Activated T-helper 1 cell treated with anti-CD3 and anti-CD28 coated beads, Interleukin-12 subunit alpha, Interleukin-12 subunit beta, Interleukin-2, Interleukin-4 antibody, amounts not matched to agents 30 ng/mL and 10 ng/mL and 1 ng/mL, durations not matched to agents 14 hours and 24 hours and 36 hours (primary cell): ENCODE measurements at regions not wholly inside any gene's neighbourhood (a gene's known extent, or its start where the extent isn't known, plus 50 kb on each side); places are given as distances from the start of the nearest gene placed in this dataset.
"Not testable (repeated sequence)": the region's sequence is repeated elsewhere in the genome, so short reads cannot be mapped to it uniquely, and the experiment has no call there.

ENCODE experiments used
- DNase-seq: peaks from one replicate; pipeline ENCODE4 v3.0.0; 2021; ENCODE audit warnings: low spot score
- H3K27ac Mint-ChIP-seq: one replicate; pipeline ENCODE4 v1.8.0; 2021; ENCODE audit warnings: mild to moderate bottlenecking, mixed read lengths
- H3K27me3 Mint-ChIP-seq: one replicate; pipeline ENCODE4 v1.8.0; 2022; ENCODE audit warnings: mild to moderate bottlenecking, moderate library complexity, mixed read lengths; ENCODE audit not compliant: insufficient read depth
- H3K36me3 Mint-ChIP-seq: one replicate; pipeline ENCODE4 v1.8.0; 2021; ENCODE audit warnings: low read depth, mixed read lengths
- H3K4me1 Mint-ChIP-seq: one replicate; pipeline ENCODE4 v1.8.0; 2021; ENCODE audit warnings: low read depth, mixed read lengths
- H3K4me3 Mint-ChIP-seq: one replicate; pipeline ENCODE4 v1.8.0; 2021; ENCODE audit warnings: mild to moderate bottlenecking, moderate library complexity, mixed read lengths
- H3K9me3 Mint-ChIP-seq: one replicate; pipeline ENCODE4 v1.8.0; 2021; ENCODE audit warnings: mixed read lengths
- intact Hi-C: fragments of 100-400 bp; cut with micrococcal nuclease; formaldehyde crosslinking; loops from one replicate; pipeline ENCODE4 v1.15.1; 2024

- no peaks in the 10 kb centered on the region for H3K36me3 Mint-ChIP-seq
- no peaks in the 10 kb centered on the region for H3K4me1 Mint-ChIP-seq
- H3K4me3 Mint-ChIP-seq: no peak overlapping the region
- H3K27me3 Mint-ChIP-seq: peaks cover 3% of the 10 kb centered on the region
- no peak for DNase-seq
- H3K27ac Mint-ChIP-seq: no peak overlapping the region
- H3K9me3 Mint-ChIP-seq: no peaks in the 10 kb centered on the region
- intact Hi-C loops: no loop called here
Observed at GRCh38 chr11:116379185-116379828, 393.5 kb downstream of the BUD13 start.

DNA sequence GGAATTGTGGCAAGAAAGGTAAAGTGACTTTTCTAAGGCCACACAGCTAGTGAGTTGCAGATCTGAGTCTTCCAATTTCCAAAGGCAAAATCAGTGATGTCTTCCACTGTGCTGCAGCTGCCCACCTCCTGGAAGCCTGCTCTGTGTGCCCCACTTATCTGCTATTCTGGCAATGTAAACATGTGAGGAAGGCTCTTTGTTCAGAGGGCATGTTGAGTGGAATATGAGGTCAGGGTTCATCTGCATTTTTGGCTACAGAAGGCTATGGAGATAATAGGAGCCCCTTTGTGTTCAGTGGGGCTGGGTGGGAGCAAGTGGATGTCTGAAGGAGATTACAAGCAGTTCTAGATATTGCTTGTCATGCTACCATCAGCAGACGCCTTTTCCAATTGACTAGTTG, 396.2 kb downstream of the BUD13 start:
- intact Hi-C loops: no loop called here
- H3K27ac Mint-ChIP-seq: no peak overlapping the region

GRCh38 chr11:116376054-116376453, 396.7 kb downstream of the BUD13 start:
- Mint-ChIP-seq H3K27ac (no peak overlapping the region), H3K36me3 (no peaks in the 10 kb centered on the region), H3K9me3 (no peaks in the 10 kb centered on the region), H3K27me3 (peaks cover 3% of the 10 kb centered on the region), H3K4me3 (no peak overlapping the region), H3K4me1 (no peaks in the 10 kb centered on the region)
- no peak for DNase-seq
- intact Hi-C loops: no loop called here

More for the DNA sequence above, 396.2 kb downstream of the BUD13 start:
- Mint-ChIP-seq H3K9me3 (no peaks in the 10 kb centered on the region), H3K36me3 (no peaks in the 10 kb centered on the region), H3K4me1 (no peaks in the 10 kb centered on the region), H3K27me3 (peaks cover 3% of the 10 kb centered on the region), H3K4me3 (no peak overlapping the region)
- DNase-seq: no peak

- H3K27ac Mint-ChIP-seq: no peak overlapping the region
- DNase-seq: no peak
- H3K4me3 Mint-ChIP-seq: no peak overlapping the region
- intact Hi-C loops: no loop called here
- peaks cover 3% of the 10 kb centered on the region for H3K27me3 Mint-ChIP-seq
- no peaks in the 10 kb centered on the region for H3K4me1 Mint-ChIP-seq
- no peaks in the 10 kb centered on the region for H3K9me3 Mint-ChIP-seq
- no peaks in the 10 kb centered on the region for H3K36me3 Mint-ChIP-seq
Observed at GRCh38 chr11:116375221-116375620, 397.6 kb downstream of the BUD13 start.

DNA sequence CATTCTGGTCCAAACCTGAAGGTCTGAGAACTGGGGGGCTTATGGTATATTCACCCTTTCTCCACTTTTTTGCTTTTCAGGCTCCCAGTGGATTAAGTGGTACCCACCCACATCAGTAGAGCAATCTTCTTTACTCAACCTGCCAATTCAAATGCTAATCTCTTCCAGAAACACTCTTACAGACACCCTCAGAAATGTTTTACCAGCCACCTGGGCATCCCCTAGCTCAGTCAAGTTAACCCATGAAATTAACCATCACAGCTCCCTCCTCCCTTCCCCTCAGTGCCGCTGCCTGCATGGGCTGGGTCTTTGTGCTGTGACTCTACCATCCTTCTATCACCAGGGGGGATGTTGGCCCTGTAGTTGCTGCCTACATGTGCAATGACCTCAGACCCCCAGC, 398.7 kb downstream of the BUD13 start:
- Mint-ChIP-seq H3K36me3 (no peaks in the 10 kb centered on the region), H3K27me3 (peaks cover 3% of the 10 kb centered on the region), H3K27ac (no peak overlapping the region), H3K4me1 (no peaks in the 10 kb centered on the region), H3K4me3 (no peak overlapping the region), H3K9me3 (no peaks in the 10 kb centered on the region)
- DNase-seq: no peak
- intact Hi-C loops: no loop called here

DNA sequence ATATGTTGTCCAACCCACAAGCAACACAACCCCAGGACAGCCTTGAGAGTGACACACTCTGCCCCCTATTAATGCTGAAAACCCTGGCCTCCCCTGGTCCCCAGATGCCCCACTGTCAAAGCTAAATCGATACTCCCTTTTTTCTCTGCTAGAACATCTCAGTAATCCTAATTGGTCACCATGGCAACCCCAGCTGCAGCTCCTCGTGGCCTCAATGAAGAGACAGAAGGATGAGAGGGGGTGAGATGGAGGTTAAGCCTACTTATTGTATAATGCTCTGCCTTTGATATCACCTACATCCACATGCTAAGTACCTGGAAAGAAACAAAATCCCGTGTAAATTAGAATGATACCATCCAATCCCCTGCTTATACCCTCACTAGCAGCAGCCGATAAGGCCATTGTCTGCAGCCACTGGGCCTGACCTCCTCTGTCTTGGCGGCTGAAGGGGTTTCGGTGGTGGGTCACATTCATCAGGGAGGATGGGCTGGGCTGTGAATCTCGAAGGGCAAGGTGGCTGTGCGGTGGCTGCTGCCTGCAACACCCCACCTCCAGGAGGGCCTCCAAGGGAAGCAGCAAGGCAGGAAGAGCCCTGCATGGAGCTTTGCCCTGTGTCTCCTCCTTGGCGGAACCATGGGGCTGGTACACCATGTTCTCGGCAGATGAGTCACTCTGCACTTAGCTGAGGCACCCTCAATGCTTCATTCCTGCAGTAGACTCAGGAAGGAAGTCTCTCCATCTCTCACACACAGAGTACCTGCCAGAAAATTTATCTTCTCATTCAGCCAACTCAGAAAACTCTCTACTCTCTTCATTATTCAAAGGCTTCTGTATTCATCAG, 399.5 kb downstream of the BUD13 start:
- H3K4me3 Mint-ChIP-seq: no peak overlapping the region
- intact Hi-C loops: no loop called here
- H3K9me3 Mint-ChIP-seq: no peaks in the 10 kb centered on the region
- H3K36me3 Mint-ChIP-seq: no peaks in the 10 kb centered on the region
- H3K4me1 Mint-ChIP-seq: no peaks in the 10 kb centered on the region
- H3K27me3 Mint-ChIP-seq: peaks cover 5% of the 10 kb centered on the region
- no peak overlapping the region for H3K27ac Mint-ChIP-seq
- no peak for DNase-seq

DNA sequence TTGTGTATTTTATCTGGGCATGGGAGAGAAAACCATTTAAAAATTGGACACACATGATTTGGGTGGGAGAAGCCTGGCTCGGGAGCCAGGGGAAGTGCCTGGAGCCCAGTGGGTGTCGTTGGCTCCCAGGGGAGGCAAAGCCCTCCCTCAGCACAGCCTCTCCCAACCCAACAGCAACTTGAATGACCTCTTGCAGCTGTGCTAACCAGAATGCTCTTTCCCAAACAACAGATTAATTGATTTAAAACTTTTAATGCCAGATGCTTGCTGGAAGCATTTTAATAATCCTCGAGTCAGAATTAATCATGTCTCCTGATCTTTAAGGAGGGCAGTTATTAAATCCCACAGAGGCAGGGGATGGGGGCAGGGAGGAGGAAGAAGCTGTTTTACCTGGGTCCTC, 401.6 kb downstream of the BUD13 start:
- Mint-ChIP-seq H3K36me3 (no peaks in the 10 kb centered on the region), H3K4me3 (no peak overlapping the region), H3K4me1 (no peaks in the 10 kb centered on the region), H3K27ac (no peak overlapping the region), H3K27me3 (peaks cover 5% of the 10 kb centered on the region), H3K9me3 (no peaks in the 10 kb centered on the region)
- intact Hi-C loops: no loop called here
- no peak for DNase-seq

GRCh38 chr11:116368784-116369183, 404.0 kb downstream of the BUD13 start:
- Mint-ChIP-seq H3K9me3 (no peaks in the 10 kb centered on the region), H3K36me3 (no peaks in the 10 kb centered on the region), H3K27ac (no peak overlapping the region), H3K4me3 (no peak overlapping the region), H3K27me3 (peaks cover 2% of the 10 kb centered on the region), H3K4me1 (no peaks in the 10 kb centered on the region)
- intact Hi-C loops: no loop called here
- DNase-seq: no peak

GRCh38 chr11:116366980-116367645, 405.7 kb downstream of the BUD13 start:
- intact Hi-C loops: no loop called here
- Mint-ChIP-seq H3K36me3 (no peaks in the 10 kb centered on the region), H3K4me1 (no peaks in the 10 kb centered on the region), H3K9me3 (no peaks in the 10 kb centered on the region), H3K27me3 (peaks cover 2% of the 10 kb centered on the region), H3K4me3 (no peak overlapping the region), H3K27ac (no peak overlapping the region)
- DNase-seq: no peak

- Mint-ChIP-seq H3K27ac (no peak overlapping the region), H3K4me1 (no peaks in the 10 kb centered on the region), H3K36me3 (no peaks in the 10 kb centered on the region), H3K4me3 (no peak overlapping the region), H3K9me3 (no peaks in the 10 kb centered on the region), H3K27me3 (peaks cover 2% of the 10 kb centered on the region)
- intact Hi-C loops: no loop called here
- no peak for DNase-seq
Observed at GRCh38 chr11:116366451-116366850, 406.3 kb downstream of the BUD13 start.

DNA sequence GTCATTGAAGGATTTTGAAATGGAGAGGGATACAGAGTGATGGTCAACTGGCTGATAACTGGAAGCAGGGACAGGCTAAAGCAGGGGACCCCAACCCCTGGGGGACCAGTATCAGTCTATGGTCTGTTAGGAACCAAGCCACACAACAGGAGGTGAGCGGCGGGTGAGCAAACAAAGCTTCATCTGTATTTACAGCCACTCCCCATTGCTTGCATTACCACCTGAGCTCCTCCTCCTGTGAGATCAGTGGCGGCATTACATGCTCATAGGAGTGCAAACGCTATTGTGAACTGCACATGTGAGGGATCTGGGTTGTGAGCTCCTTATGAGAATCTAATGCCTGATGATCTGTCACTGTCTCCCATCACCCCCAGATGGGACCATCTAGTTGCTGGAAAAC, 407.9 kb downstream of the BUD13 start:
- H3K4me3 Mint-ChIP-seq, H3K27me3 Mint-ChIP-seq, H3K4me1 Mint-ChIP-seq, DNase-seq, H3K9me3 Mint-ChIP-seq, H3K27ac Mint-ChIP-seq, intact Hi-C loops, H3K36me3 Mint-ChIP-seq: not testable (repeated sequence)

DNA sequence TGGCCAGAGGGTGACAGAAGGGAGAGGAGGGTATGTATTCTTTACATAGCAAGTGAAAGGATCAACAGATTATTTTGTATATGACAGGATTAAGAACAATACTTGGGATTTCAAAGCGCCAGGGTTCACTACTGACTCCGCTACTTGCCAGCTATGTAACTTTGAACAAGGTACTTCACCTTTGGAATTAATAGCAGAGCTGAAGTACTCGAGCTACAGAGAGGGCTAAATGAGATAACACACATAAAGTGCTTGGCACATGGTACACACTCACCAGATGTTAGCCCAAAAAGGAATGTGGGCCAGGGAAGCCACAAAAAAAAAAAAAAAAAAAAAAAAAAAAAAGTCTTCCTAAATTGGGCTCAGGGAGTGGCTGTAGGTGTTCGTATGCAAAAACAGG, 408.4 kb downstream of the BUD13 start:
- H3K36me3 Mint-ChIP-seq: no peaks in the 10 kb centered on the region

DNA sequence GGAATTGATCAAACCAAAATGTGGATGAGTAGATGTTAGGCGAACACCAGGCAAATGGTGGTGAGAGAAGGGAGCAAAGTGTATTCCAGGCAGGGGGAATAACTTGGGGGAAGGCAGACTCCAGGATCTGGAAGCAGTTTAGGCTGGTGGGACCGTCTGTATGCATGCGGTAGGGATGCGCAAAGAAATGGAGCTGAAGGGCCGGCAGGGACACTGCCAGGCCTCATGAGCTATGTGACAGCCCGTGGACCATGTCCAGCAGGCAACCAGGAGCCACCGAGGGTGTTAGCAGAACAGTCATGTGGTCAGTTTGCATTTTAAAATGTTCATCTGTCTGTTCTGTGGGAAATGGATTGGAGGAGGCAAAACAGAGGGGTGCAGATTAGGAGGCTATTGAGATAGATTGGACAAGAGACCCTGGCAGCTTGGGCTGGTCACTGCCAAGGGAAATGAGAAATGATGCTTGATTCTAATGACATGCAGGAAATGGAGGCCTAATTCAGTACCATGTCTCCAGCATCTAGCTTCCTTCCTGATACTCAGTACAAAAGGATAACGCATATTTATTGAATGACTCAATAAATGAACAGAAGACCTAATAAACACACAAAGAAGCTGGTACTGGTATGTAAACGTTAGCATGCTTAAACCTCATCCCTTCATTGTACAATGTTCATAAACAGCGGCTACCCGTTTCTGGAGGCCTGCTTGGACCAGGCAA, 412.4 kb downstream of the BUD13 start:
- DNase-seq: no peak
- Mint-ChIP-seq H3K27me3 (no peaks in the 10 kb centered on the region), H3K4me1 (no peaks in the 10 kb centered on the region), H3K27ac (no peak overlapping the region), H3K4me3 (no peak overlapping the region), H3K9me3 (no peaks in the 10 kb centered on the region), H3K36me3 (no peaks in the 10 kb centered on the region)
- intact Hi-C loops: no loop called here

More for the DNA sequence above, 408.4 kb downstream of the BUD13 start:
- no peaks in the 10 kb centered on the region for H3K9me3 Mint-ChIP-seq
- peaks cover 2% of the 10 kb centered on the region for H3K27me3 Mint-ChIP-seq
- DNase-seq: no peak
- no peaks in the 10 kb centered on the region for H3K4me1 Mint-ChIP-seq
- H3K27ac Mint-ChIP-seq: no peak overlapping the region
- intact Hi-C loops: no loop called here
- no peak overlapping the region for H3K4me3 Mint-ChIP-seq
